HEK293 (cell line): ENCODE measurements at regions not wholly inside any gene's neighbourhood (a gene's known extent, or its start where the extent isn't known, plus 50 kb on each side); places are given as distances from the start of the nearest gene placed in this dataset.

Source experiments
- CTCF ChIA-PET: fragments of 350-600 bp; formaldehyde crosslinking; extraction: SDS; loops from one replicate; lab custom pipeline; 2021; ENCODE audit warnings: antibody characterized with exemption; lab: Yijun Ruan, JAX
- POLR2A ChIA-PET: fragments of 300-600 bp; formaldehyde crosslinking; extraction: SDS; loops from one replicate; lab custom pipeline; 2020; ENCODE audit warnings: antibody characterized with exemption, inconsistent platforms; lab: Yijun Ruan, JAX
- H3K27ac ChIP-seq: fragments of 200-500 bp; sonication (Bioruptor generic); 2 replicates; pipeline ENCODE4 v1.5.1; 2014; ENCODE audit warnings: low read depth, low read length, control low read depth, inconsistent platforms; ENCODE audit errors: extremely low read depth
- H3K36me3 ChIP-seq, 2 experiments: fragments of 200-500 bp in 1 of 2; sonication (Bioruptor generic) in 1 of 2; 1 replicate in 1 of 2; 2 replicates in 1 of 2; pipeline ENCODE4 v1.5.1; 2014 to 2017; ENCODE audit warnings: inconsistent platforms in 2 of 2, low read length in 2 of 2; ENCODE audit not compliant: control insufficient read depth in 2 of 2, insufficient read depth in 1 of 2
- H3K4me1 ChIP-seq: fragments of 200-500 bp; sonication (Bioruptor generic); 2 replicates; pipeline ENCODE4 v1.5.1; 2014; ENCODE audit warnings: mild to moderate bottlenecking, low read length, inconsistent platforms; ENCODE audit not compliant: control insufficient read depth, insufficient read depth
- H3K4me3 ChIP-seq: 2 replicates; pipeline ENCODE4 v1.5.1; 2011; ENCODE audit warnings: low read depth, mild to moderate bottlenecking, control low read depth, low read length, moderate library complexity
- H3K9me3 ChIP-seq: fragments of 200-500 bp; sonication (Bioruptor generic); 2 replicates; pipeline ENCODE4 v1.5.1; 2014; ENCODE audit warnings: low read depth, low read length, inconsistent platforms; ENCODE audit not compliant: control insufficient read depth, insufficient read depth
- GLI2 ChIP-seq: fragments of 450-650 bp; formaldehyde crosslinking; IDR thresholded peaks from 2 replicates; pipeline ENCODE4; 2017; ENCODE audit warnings: missing biosample characterization, missing genetic modification characterization, low read depth, borderline replicate concordance
- IKZF3 ChIP-seq: fragments of 450-650 bp; IDR thresholded peaks from 2 replicates; pipeline ENCODE4 v1.5.0; 2018; ENCODE audit warnings: missing biosample characterization, mild to moderate bottlenecking, missing genetic modification characterization, moderate library complexity
- MYNN ChIP-seq: fragments of 450-650 bp; formaldehyde crosslinking; IDR thresholded peaks from 2 replicates; pipeline ENCODE4 v1.5.1; 2016; ENCODE audit warnings: missing biosample characterization, missing genetic modification characterization, borderline replicate concordance
- SCRT1 ChIP-seq: fragments of 450-650 bp; formaldehyde crosslinking; IDR thresholded peaks from 2 replicates; pipeline ENCODE4 v1.5.1; 2016; ENCODE audit warnings: missing biosample characterization, missing genetic modification characterization, borderline replicate concordance
- TRIM28 ChIP-seq: IDR thresholded peaks from 2 replicates; pipeline ENCODE4 v1.6.1; 2011; ENCODE audit warnings: low read length, control low read depth, borderline replicate concordance
- ZBTB21 ChIP-seq: fragments of 450-650 bp; formaldehyde crosslinking; IDR thresholded peaks from 2 replicates; pipeline ENCODE4 v1.5.1; 2017; ENCODE audit warnings: missing biosample characterization, missing genetic modification characterization
- ZBTB26 ChIP-seq: fragments of 450-650 bp; formaldehyde crosslinking; optimal IDR thresholded peaks from 2 replicates; pipeline ENCODE3; 2016; ENCODE audit warnings: missing biosample characterization, mild to moderate bottlenecking, missing genetic modification characterization
- ZBTB44 ChIP-seq: fragments of 450-650 bp; IDR thresholded peaks from 2 replicates; pipeline ENCODE4 v1.5.1; 2018; ENCODE audit warnings: missing biosample characterization, mild to moderate bottlenecking, missing genetic modification characterization
- ZNF280C ChIP-seq: fragments of 450-650 bp; formaldehyde crosslinking; IDR thresholded peaks from 2 replicates; pipeline ENCODE4 v1.5.1; 2016; ENCODE audit warnings: missing biosample characterization, missing genetic modification characterization
- ZNF311 ChIP-seq: fragments of 450-650 bp; formaldehyde crosslinking; IDR thresholded peaks from 2 replicates; pipeline ENCODE4 v1.5.1; 2017; ENCODE audit warnings: missing biosample characterization, missing genetic modification characterization, borderline replicate concordance
- ZNF366 ChIP-seq: fragments of 450-650 bp; formaldehyde crosslinking; conservative IDR thresholded peaks from 2 replicates; pipeline ENCODE4 v1.5.1; 2016; ENCODE audit warnings: missing biosample characterization, missing genetic modification characterization
- ZNF416 ChIP-seq: fragments of 450-650 bp; formaldehyde crosslinking; IDR thresholded peaks from 2 replicates; pipeline ENCODE4 v1.5.1; 2016; ENCODE audit warnings: missing biosample characterization, missing genetic modification characterization
- ZNF426 ChIP-seq: fragments of 450-650 bp; formaldehyde crosslinking; IDR thresholded peaks from 2 replicates; pipeline ENCODE4 v1.5.1; 2017; ENCODE audit warnings: missing biosample characterization, missing genetic modification characterization, mild to moderate bottlenecking, inconsistent platforms, moderate library complexity
- ZNF433 ChIP-seq: fragments of 450-650 bp; formaldehyde crosslinking; IDR thresholded peaks from 2 replicates; pipeline ENCODE4 v1.5.1; 2016; ENCODE audit warnings: missing biosample characterization, missing genetic modification characterization, low read depth
- ZNF488 ChIP-seq: fragments of 450-650 bp; formaldehyde crosslinking; IDR thresholded peaks from 2 replicates; pipeline ENCODE4 v1.5.1; 2016; ENCODE audit warnings: missing biosample characterization, missing genetic modification characterization
- ZNF555 ChIP-seq: fragments of 450-650 bp; formaldehyde crosslinking; conservative IDR thresholded peaks from 2 replicates; pipeline ENCODE4 v1.5.1; 2017; ENCODE audit warnings: missing biosample characterization, mild to moderate bottlenecking, missing genetic modification characterization, inconsistent platforms
- ZNF560 ChIP-seq: fragments of 450-650 bp; formaldehyde crosslinking; IDR thresholded peaks from 2 replicates; pipeline ENCODE4 v1.5.1; 2017; ENCODE audit warnings: missing biosample characterization, missing genetic modification characterization, borderline replicate concordance
- ZNF660 ChIP-seq: fragments of 450-650 bp; IDR thresholded peaks from 2 replicates; pipeline ENCODE4 v1.5.1; 2018; ENCODE audit warnings: missing biosample characterization, mild to moderate bottlenecking, missing genetic modification characterization
- ZNF747 ChIP-seq: fragments of 450-650 bp; formaldehyde crosslinking; IDR thresholded peaks from 2 replicates; pipeline ENCODE4 v1.5.1; 2016; ENCODE audit warnings: missing biosample characterization, missing genetic modification characterization
- ZNF830 ChIP-seq: fragments of 450-650 bp; IDR thresholded peaks from 2 replicates; pipeline ENCODE4 v1.5.0; 2018; ENCODE audit warnings: missing biosample characterization, missing genetic modification characterization, low read depth, mild to moderate bottlenecking, moderate library complexity
- ZSCAN4 ChIP-seq: fragments of 450-650 bp; formaldehyde crosslinking; IDR thresholded peaks from 2 replicates; pipeline ENCODE4 v1.5.1; 2017; ENCODE audit warnings: missing biosample characterization, missing genetic modification characterization

- no peaks in the 10 kb centered on the region for H3K4me1 ChIP-seq
- CTCF ChIA-PET: no interaction called here
- POLR2A ChIA-PET: no interaction called here
Observed at GRCh38 chr5:135649435-135649834, 70.6 kb upstream of the CXCL14 start.

GRCh38 chr5:135648116-135648515 is 69.3 kb upstream of the CXCL14 start:
- Histone ChIP-seq H3K9me3 (no peaks in the 10 kb centered on the region), H3K36me3 (no peaks in the 10 kb centered on the region), H3K4me1 (no peaks in the 10 kb centered on the region), H3K4me3 (no peak overlapping the region), H3K27ac (no peak overlapping the region)
- ChIA-PET CTCF (no interaction called here), POLR2A (no interaction called here)
- no peak for TF ChIP-seq ZNF280C (tag by site-specific recombination)
- TF ChIP-seq ZNF488 (tag by site-specific recombination): no peak
- no peak for TF ChIP-seq ZBTB21 (tag by site-specific recombination)
- TF ChIP-seq ZNF426 (tag by site-specific recombination): no peak
- TF ChIP-seq ZNF366 (tag by site-specific recombination): no peak
- TF ChIP-seq SCRT1 (tag by site-specific recombination): no peak
- TF ChIP-seq IKZF3 (tag by site-specific recombination): no peak
- TF ChIP-seq ZNF660 (tag by site-specific recombination): no peak
- TF ChIP-seq GLI2 (tag by site-specific recombination): no peak
- TF ChIP-seq MYNN (tag by site-specific recombination): no peak
- TF ChIP-seq ZNF311 (tag by site-specific recombination): no peak
- no peak for TF ChIP-seq ZNF416 (tag by site-specific recombination)
- TF ChIP-seq, all 188 proteins: peak for 0

More at GRCh38 chr5:135649435-135649834, 70.6 kb upstream of the CXCL14 start:
- Histone ChIP-seq H3K4me3 (no peak overlapping the region), H3K9me3 (no peaks in the 10 kb centered on the region), H3K27ac (no peak overlapping the region), H3K36me3 (no peaks in the 10 kb centered on the region)
- TF ChIP-seq ZNF830 (tag by site-specific recombination) (no peak), ZBTB44 (tag by site-specific recombination) (no peak), TRIM28 (no peak), ZSCAN4 (tag by site-specific recombination) (no peak), ZNF433 (tag by site-specific recombination) (no peak), ZNF747 (tag by site-specific recombination) (no peak), ZNF560 (tag by site-specific recombination) (no peak), ZNF555 (no peak), ZBTB26 (no peak), IKZF3 (tag by site-specific recombination) (no peak)
